H9 (cell line): ENCODE measurements at regions not wholly inside any gene's neighbourhood (a gene's known extent, or its start where the extent isn't known, plus 50 kb on each side); places are given as distances from the start of the nearest gene placed in this dataset.

ENCODE experiments used
- DNase-seq: peaks from one replicate; pipeline ENCODE4 v3.0.0-alpha.2; 2017
- H2AFZ ChIP-seq: one replicate; pipeline ENCODE4 v1.6.1; 2013; ENCODE audit warnings: mild to moderate bottlenecking, low read length, control low read depth, moderate library complexity
- H2AK5ac ChIP-seq: 2 replicates; pipeline ENCODE4 v1.6.1; 2013; ENCODE audit warnings: low read length, control low read depth, mixed read lengths; ENCODE audit not compliant: insufficient read length
- H2BK120ac ChIP-seq: one replicate; pipeline ENCODE4 v1.6.1; 2013; ENCODE audit warnings: low read depth, mild to moderate bottlenecking, low read length, control low read depth, inconsistent platforms; ENCODE audit not compliant: poor library complexity, severe bottlenecking
- H2BK12ac ChIP-seq: 2 replicates; pipeline ENCODE4 v1.6.1; 2013; ENCODE audit warnings: low read length, control low read depth, mixed read lengths, low read depth; ENCODE audit not compliant: insufficient read length
- H2BK15ac ChIP-seq: 2 replicates; pipeline ENCODE4 v1.6.1; 2013; ENCODE audit warnings: low read depth, low read length, control low read depth
- H2BK20ac ChIP-seq: one replicate; pipeline ENCODE4 v1.6.1; 2013; ENCODE audit warnings: low read depth, mild to moderate bottlenecking, low read length, control low read depth, inconsistent platforms; ENCODE audit not compliant: poor library complexity, severe bottlenecking
- H2BK5ac ChIP-seq: 2 replicates; pipeline ENCODE4 v1.6.1; 2013; ENCODE audit warnings: low read length, control low read depth, mixed read lengths; ENCODE audit not compliant: insufficient read length
- H3K14ac ChIP-seq: 2 replicates; pipeline ENCODE4 v1.6.1; 2013; ENCODE audit warnings: low read length, control low read depth; ENCODE audit not compliant: insufficient read depth
- H3K18ac ChIP-seq: 2 replicates; pipeline ENCODE4 v1.6.1; 2013; ENCODE audit warnings: low read depth, mild to moderate bottlenecking, mixed read lengths, low read length, control low read depth; ENCODE audit not compliant: insufficient read length
- H3K23ac ChIP-seq: 2 replicates; pipeline ENCODE4 v1.6.1; 2013; ENCODE audit warnings: low read length, control low read depth, mixed read lengths, low read depth; ENCODE audit not compliant: insufficient read length
- H3K23me2 ChIP-seq: 2 replicates; pipeline ENCODE4 v1.6.1; 2013; ENCODE audit warnings: low read depth, mild to moderate bottlenecking, mixed read lengths, low read length, control low read depth; ENCODE audit not compliant: insufficient read length, poor library complexity, severe bottlenecking
- H3K27ac ChIP-seq: 2 replicates; pipeline ENCODE4 v1.5.1; 2013; ENCODE audit warnings: low read length, control low read depth, mixed read lengths, low read depth; ENCODE audit not compliant: insufficient read length
- H3K27me3 ChIP-seq: 2 replicates; pipeline ENCODE4 v1.6.1; 2013; ENCODE audit warnings: low read length, control low read depth, inconsistent platforms; ENCODE audit not compliant: insufficient read depth
- H3K4ac ChIP-seq: 2 replicates; pipeline ENCODE4 v1.6.1; 2013; ENCODE audit warnings: low read depth, mild to moderate bottlenecking, control low read depth, inconsistent platforms, low read length, moderate library complexity
- H3K4me1 ChIP-seq: 2 replicates; pipeline ENCODE4 v1.6.1; 2013; ENCODE audit warnings: low read length, control low read depth, inconsistent platforms; ENCODE audit not compliant: insufficient read depth
- H3K4me2 ChIP-seq: 2 replicates; pipeline ENCODE4 v1.6.1; 2013; ENCODE audit warnings: low read length, control low read depth, mixed read lengths; ENCODE audit not compliant: insufficient read length, insufficient read depth
- H3K56ac ChIP-seq: 2 replicates; pipeline ENCODE4 v1.6.1; 2013; ENCODE audit warnings: low read depth, mild to moderate bottlenecking, mixed read lengths, low read length, control low read depth; ENCODE audit not compliant: insufficient read length
- H3K79me1 ChIP-seq: 2 replicates; pipeline ENCODE4 v1.6.1; 2013; ENCODE audit warnings: low read depth, mild to moderate bottlenecking, moderate library complexity, low read length, control low read depth, inconsistent platforms; ENCODE audit not compliant: insufficient read depth, poor library complexity, severe bottlenecking
- H3K79me2 ChIP-seq: 2 replicates; pipeline ENCODE4 v1.6.1; 2013; ENCODE audit warnings: low read length, control low read depth, inconsistent platforms; ENCODE audit not compliant: insufficient read depth
- H3K9ac ChIP-seq: 2 replicates; pipeline ENCODE4 v1.6.1; 2013; ENCODE audit warnings: low read length, control low read depth, mixed read lengths; ENCODE audit not compliant: insufficient read length; ENCODE audit errors: extremely low read depth
- H3K9me3 ChIP-seq: one replicate; pipeline ENCODE4 v1.6.1; 2013; ENCODE audit warnings: low read depth, low read length, inconsistent platforms; ENCODE audit not compliant: control insufficient read depth
- H3T11ph ChIP-seq: one replicate; pipeline ENCODE4 v1.6.1; 2013; ENCODE audit warnings: mild to moderate bottlenecking, low read length, control low read depth, inconsistent platforms
- H4K20me1 ChIP-seq: one replicate; pipeline ENCODE4 v1.6.1; 2013; ENCODE audit not compliant: control insufficient read depth, insufficient read length, insufficient read depth
- H4K5ac ChIP-seq: 2 replicates; pipeline ENCODE4 v1.6.1; 2013; ENCODE audit warnings: low read depth, mild to moderate bottlenecking, mixed read lengths, low read length, control low read depth; ENCODE audit not compliant: insufficient read length
- H4K8ac ChIP-seq: replicated peaks from 2 replicates; pipeline ENCODE4 v1.6.1; 2013; ENCODE audit warnings: low read length, control low read depth, mixed read lengths, low read depth; ENCODE audit not compliant: insufficient read length
- H4K91ac ChIP-seq: 2 replicates; pipeline ENCODE4 v1.6.1; 2013; ENCODE audit warnings: low read depth, mild to moderate bottlenecking, moderate library complexity, mixed read lengths, low read length, control low read depth; ENCODE audit not compliant: insufficient read length
- H3K27ac Mint-ChIP-seq, 3 experiments: 2 replicates in 2 of 3; 3 replicates in 1 of 3; pipeline ENCODE4 v1.8.0; 2020 to 2021; ENCODE audit warnings: mixed read lengths in 3 of 3, mild to moderate bottlenecking in 1 of 3, moderate library complexity in 1 of 3
- H3K27me3 Mint-ChIP-seq: 2 replicates; pipeline ENCODE4 v1.8.0; 2021; ENCODE audit warnings: low read depth, mild to moderate bottlenecking, moderate library complexity, mixed read lengths
- H3K36me3 Mint-ChIP-seq, 3 experiments: 2 replicates in 2 of 3; 3 replicates in 1 of 3; pipeline ENCODE4 v1.8.0; 2020 to 2021; ENCODE audit warnings: low read depth in 3 of 3, mixed read lengths in 3 of 3; ENCODE audit not compliant: insufficient read depth in 1 of 3
- H3K4me1 Mint-ChIP-seq, 2 experiments: 2 replicates each; pipeline ENCODE4 v1.8.0; 2020; ENCODE audit warnings: mixed read lengths in 2 of 2
- H3K4me3 Mint-ChIP-seq, 2 experiments: 2 replicates in 1 of 2; 3 replicates in 1 of 2; pipeline ENCODE4 v1.8.0; 2020 to 2021; ENCODE audit warnings: mild to moderate bottlenecking in 2 of 2, mixed read lengths in 2 of 2, moderate library complexity in 1 of 2
- H3K9me3 Mint-ChIP-seq, 2 experiments: 2 replicates in 1 of 2; 3 replicates in 1 of 2; pipeline ENCODE4 v1.8.0; 2020; ENCODE audit warnings: mild to moderate bottlenecking in 2 of 2, mixed read lengths in 2 of 2, moderate library complexity in 1 of 2
- CTCF ChIP-seq: fragments of 200-600 bp; sonication (generic); conservative IDR thresholded peaks from 3 replicates; pipeline ENCODE4 v1.8.0; 2021; ENCODE audit warnings: antibody characterized with exemption, mild to moderate bottlenecking
- WGBS: extraction: QIAGEN DNeasy Blood & Tissue Kit; methylation state at CpG from one replicate; pipeline ENCODE4 v1.1.7; 2013; ENCODE audit warnings: missing lambda C conversion rate, low lambda C conversion rate, mixed read lengths; ENCODE audit not compliant: insufficient read length; ENCODE audit errors: extremely low coverage; 5-methylcytosine and 5-hydroxymethylcytosine counted together

DNA sequence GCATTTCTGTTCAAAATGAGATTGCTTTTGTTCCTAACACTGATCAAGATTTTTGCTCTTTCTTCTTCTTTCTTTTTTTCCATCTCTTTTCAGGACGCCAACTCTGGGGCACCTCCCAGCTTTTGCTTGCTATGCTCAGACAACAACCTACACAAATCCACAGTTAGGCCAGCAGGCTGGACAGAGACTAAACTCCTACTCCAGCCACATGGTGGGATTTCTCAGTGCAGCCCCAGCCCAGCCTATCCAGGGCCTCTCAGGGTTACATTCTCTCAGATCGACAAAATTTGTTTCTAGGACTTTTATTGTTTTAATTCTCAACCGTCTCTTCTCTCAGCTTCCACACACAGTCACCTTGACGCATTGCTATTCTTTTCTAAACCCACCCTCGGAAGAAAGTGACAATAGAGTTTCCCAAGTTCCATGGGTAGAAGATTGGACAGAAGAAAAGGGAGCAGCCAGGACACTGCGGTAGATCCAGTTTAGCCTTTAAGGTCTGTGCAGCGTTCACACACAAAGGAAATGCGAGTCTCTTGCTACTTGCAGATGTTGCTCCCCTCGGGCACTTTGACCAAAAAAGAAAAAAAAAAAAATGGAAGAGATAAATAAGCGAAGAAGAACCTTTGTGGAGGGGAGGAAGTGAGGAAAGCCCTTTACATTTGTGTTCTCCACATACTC is 588.6 kb upstream of the GRAMD2B start:
- H4K20me1 ChIP-seq: no peaks in the 10 kb centered on the region
- H4K8ac ChIP-seq: no peak overlapping the region
- no peaks in the 10 kb centered on the region for H3K9me3 ChIP-seq
- H3K27me3 Mint-ChIP-seq: no peaks in the 10 kb centered on the region
- H2BK15ac ChIP-seq: no peak overlapping the region
- no peak overlapping the region for H2AFZ ChIP-seq
- H3K9me3 Mint-ChIP-seq: peaks cover 6 to 7% of the 10 kb centered on the region in 2 experiments; a peak in 2 of 5 replicates
- H3K56ac ChIP-seq: no peak overlapping the region
- no peak overlapping the region for H3K18ac ChIP-seq
- no peak overlapping the region for H2AK5ac ChIP-seq
- no peak overlapping the region for H3K4me2 ChIP-seq
- no peak overlapping the region for H3K9ac ChIP-seq
- no peak overlapping the region for H2BK20ac ChIP-seq
- H2BK120ac ChIP-seq: no peak overlapping the region
- no peak for TF ChIP-seq CTCF
- no peak overlapping the region for H3T11ph ChIP-seq
- DNase-seq: no peak
- H3K4me1 ChIP-seq: peaks cover 7% of the 10 kb centered on the region
- no CpG with 5 or more reads among the region's 10 CpGs for WGBS
- no peak overlapping the region for H3K4ac ChIP-seq
- H4K5ac ChIP-seq: no peak overlapping the region
- no peaks in the 10 kb centered on the region for H3K79me1 ChIP-seq
- peaks cover 0 to 10% (median 0%) of the 10 kb centered on the region in 3 experiments; a peak in 3 of 7 replicates for H3K36me3 Mint-ChIP-seq
- H3K27ac Mint-ChIP-seq: peak overlapping the region in 1 of 3 experiments; percentile 25; a peak in 2 of 7 replicates
- no peak overlapping the region for H3K4me3 Mint-ChIP-seq
- no peaks in the 10 kb centered on the region for H3K79me2 ChIP-seq
- H3K14ac ChIP-seq: no peak overlapping the region
- H3K4me1 Mint-ChIP-seq: peaks cover 24 to 25% of the 10 kb centered on the region in 2 experiments
- H3K27ac ChIP-seq: no peak overlapping the region
- no peak overlapping the region for H2BK5ac ChIP-seq
- H3K23ac ChIP-seq: no peak overlapping the region
- no peaks in the 10 kb centered on the region for H3K27me3 ChIP-seq
- H3K23me2 ChIP-seq: no peaks in the 10 kb centered on the region
- H4K91ac ChIP-seq: no peak overlapping the region
- no peak overlapping the region for H2BK12ac ChIP-seq
